Epidermal melanocyte (primary cell): ENCODE measurements at regions not wholly inside any gene's neighbourhood (a gene's known extent, or its start where the extent isn't known, plus 50 kb on each side); places are given as distances from the start of the nearest gene placed in this dataset.
"Not testable (repeated sequence)": the region's sequence is repeated elsewhere in the genome, so short reads cannot be mapped to it uniquely, and the experiment has no call there.

Experiments used
- DNase-seq: peaks from one replicate; pipeline ENCODE4 v3.0.0; 2011; ENCODE audit warnings: low spot score; ENCODE audit not compliant: insufficient read length

DNA sequence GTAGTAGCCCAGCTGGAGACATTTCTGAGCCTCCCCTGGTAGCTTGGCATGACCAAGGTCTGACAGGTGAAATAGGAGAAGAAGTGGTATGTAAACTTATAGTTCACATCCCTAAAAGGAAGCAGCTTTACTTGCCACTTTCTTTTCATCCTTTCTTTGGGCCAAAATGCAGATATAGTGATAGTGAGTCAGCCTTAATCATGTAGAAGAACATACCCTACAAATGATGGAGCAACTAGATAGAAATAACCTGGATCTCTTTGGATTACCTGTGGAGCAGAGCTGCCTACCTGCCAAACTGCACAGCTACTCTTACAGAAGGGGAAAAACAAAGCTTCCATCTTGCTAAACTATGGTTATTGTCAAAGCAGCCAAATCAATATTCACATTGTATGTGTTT lies 106.7 kb upstream of the LCORL start:
- no peak for DNase-seq

DNA sequence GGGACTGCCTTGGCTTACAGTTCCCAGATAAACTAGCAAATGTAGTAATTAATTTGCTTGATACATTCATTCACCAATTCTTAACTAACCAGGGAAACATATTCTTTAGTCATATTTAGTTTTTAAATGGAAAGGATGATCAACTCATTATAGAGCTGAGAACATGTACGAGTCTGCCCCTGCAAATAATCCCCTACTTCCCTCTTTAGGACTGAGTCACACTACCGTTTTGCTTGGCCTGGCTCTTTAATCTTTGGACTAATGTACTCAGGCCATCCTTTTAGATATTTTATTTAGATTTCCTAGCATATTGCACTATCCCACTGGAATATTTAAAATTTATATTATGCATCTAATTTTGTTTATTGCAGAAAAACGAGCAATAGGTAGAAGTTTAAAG lies 105.5 kb upstream of the LCORL start:
- no peak for DNase-seq

DNA sequence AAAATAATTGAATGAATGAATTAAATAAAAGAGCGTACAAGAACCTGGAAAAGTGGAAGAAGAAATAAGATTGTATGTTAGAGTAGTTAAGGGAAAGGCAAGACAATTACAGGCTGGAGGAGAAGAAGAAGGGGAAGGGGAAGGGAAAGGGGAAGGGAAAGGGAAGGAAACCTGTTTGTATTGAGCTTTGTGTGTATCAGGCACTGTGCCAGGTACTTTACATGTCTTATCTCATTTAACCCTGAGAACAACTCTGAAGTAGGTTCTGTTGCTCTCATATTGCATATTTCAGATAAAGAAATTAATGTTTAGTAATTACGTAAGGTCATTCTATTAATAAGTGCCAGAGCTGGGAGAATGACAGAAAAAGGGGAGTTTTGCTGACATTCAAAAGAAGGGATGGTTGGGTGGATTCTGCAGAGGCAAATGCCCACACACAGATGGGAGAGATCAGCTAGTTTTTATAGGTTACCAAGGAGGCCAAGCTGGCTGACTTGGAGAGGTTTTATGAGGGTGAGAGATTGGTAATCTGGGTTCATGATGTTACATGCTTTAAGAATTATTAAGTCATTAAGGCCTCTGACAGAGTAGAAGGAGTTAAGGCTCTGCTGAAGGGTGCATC lies 92.3 kb upstream of the LCORL start:
- no peak for DNase-seq

DNA sequence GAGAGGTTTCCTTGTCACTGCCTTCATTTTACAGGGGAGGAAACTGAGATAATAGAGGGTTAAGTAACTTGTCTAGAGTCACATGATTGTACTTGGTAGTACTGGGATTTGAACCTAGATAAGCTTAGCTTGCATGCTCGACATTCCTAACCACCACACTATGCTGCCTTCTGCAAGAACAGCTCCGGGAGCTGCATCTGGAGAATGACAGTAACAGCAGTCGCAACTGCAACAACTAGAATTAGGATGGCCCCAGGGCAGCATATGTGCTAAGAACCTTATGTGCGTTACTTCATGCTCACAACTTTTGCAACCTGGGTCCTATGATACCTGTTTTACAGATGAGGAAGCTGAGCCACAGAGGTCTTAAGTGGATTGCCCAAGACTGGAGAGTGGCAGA lies 89.5 kb upstream of the LCORL start:
- no peak for DNase-seq

DNA sequence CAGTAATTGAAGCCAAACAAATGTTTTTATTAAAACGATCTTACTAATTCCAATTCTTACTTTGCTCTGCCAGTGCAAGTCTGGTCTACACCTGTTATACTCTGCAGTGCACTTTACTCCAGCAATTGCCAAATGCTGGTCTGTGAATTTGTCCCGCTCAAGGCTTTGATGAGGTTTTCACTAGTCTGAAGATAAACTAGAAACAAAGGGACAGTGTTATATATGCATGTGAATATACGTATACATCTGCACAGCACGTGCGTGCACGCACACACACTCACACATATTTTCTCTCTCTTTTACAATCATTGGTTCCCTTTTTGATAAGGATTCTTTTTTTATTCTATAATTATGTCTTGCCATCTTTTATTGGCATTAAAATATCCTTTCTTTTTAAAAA lies 88.5 kb upstream of the LCORL start:
- no peak for DNase-seq

DNA sequence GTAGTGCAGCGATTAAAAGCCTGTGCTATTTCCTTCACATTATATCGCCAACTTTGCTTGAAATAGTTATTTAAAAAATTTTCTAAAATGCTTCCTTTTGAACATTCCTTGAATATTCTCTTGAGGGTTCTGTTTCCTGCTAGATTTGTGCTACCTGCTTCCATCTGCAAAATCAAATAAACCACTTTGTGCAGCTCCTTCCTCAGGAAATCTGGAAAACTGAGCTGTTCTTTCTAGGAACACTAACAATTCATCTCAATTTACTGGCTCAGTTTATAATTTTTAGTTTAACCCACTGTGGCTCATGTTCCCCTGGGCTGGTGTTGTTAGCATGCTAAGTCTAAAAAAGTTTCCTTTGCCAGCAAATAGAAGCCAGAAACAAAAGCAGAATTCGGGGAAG lies 88.1 kb upstream of the LCORL start:
- DNase-seq = no peak

DNA sequence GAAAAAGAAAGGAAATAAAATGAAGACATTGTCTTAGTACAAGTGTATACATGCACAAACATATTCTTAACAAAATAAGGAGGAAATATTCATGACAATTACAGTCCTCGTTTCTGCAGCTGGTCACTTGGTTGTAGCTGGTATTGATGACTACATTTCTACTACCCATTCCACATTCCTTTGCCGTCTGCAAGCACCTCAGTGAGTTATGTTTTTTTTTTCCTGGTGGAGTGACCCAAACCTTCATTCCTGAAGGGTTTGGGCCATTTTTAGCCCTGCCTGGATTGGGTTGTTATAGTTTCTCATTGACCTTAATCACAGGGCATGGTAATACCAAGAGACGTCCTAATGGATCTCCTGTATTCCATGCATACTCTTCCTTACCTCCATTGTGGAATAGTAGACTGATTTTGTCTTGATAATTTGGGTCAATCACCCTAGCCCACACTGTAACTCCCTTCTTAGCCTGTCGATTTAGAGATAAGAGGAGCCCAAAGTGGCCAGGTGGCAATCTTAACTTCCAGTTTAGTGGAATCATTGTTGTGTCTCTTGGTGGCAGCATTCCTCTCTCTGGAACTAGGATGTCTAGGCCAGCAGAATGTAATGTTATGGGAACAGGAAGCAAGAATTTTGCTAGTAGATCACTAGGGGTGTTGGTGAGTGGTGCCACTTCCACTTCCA lies 86.4 kb upstream of the LCORL start:
- DNase-seq = not testable (repeated sequence)

DNA sequence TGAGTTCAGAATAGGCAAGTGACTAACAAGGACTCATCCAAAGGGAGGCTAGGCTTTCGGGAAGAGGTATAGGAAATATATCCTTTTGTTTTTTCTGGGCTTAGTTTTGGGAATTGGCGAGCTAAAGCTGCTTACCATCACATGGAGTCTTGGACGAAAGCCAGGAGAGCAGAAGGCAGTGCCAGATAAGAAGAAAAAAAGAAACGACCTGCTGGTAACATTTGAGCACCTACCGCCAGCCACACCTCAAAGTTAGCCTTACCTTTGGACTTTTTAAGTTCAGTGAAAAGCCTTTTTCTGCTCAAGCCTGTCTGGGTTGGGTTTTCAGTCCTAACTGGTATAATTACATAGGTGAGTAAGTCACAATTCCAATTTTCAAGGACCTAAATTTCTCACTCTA lies 85.1 kb upstream of the LCORL start:
- no peak for DNase-seq

DNA sequence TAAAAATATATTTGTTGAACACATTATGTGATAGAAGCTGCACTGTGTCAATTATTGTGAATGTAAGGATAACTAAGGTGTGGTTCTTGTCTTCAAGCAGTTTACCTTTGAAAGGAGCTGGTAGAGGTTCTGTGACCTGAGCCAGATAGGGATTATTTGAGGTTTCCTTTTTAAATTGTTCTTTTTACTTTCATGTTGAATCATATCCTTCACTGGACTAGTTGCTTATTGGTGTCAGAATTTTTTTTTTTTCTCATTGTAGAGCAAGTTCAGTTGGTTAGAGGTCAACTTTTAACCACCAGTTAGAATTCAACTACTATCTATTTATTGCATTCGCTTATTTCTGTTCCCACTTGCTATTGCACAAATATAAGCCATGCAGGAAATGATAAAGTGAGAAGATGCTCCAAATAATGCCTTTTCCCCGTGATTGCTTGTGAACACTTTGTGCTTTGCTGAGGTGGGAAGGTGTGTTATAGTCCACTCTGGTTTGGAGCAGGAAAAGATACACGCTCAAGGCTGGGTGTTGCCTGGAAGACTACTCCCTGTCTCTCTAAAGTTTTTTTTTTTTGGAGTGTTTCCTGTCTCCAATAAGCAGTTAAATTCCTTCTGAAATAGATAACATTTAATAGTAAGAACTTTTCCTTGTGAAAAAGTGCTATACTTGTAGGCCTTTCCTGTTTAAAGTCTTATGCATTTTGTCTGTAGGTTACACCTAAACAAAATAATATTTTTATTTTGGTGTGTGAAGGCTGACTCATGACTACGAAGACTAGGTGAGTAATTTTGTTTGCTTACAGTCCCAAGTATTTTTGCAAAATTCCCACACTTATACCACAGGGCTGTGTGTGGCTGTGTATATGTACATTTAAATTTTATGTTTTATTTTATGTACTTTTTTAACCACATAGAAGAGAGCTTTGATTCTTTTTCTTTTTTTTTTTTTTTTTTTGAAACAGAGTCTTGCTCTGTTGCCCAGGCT lies 83.8 kb upstream of the LCORL start:
- no peak for DNase-seq

DNA sequence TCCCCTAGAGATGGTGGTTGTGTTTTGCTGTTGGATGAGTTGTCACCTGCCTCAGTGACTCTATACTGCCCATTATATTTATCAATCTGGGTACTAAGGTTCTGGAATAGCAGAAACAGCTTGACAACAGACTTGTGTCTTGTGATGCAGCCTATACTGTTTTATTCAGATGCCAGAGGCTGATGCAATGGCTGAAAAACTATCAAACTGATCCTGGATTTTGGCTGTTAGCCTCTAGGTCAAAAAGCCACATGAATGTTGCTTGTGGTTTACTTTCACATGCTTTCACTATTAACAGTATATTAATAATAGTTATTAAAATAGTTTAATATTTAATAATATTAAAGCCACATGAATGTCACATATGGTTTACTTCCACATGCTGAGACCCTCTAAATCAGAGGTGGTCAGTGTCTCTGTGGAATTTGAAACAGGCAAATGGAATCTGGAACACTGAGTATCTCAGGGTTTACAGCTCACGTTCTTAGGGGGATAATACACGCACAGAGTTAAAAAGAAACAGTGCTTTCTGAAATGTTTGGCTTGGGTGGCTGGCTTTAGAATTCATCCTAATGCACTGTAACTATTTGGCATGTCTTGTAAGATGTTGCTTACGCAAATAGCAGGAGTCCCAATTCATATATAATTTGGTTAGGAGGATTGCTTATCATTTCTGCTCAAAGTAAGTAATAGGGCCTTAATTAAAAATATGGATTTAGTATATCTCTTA lies 82.5 kb upstream of the LCORL start:
- no peak for DNase-seq

DNA sequence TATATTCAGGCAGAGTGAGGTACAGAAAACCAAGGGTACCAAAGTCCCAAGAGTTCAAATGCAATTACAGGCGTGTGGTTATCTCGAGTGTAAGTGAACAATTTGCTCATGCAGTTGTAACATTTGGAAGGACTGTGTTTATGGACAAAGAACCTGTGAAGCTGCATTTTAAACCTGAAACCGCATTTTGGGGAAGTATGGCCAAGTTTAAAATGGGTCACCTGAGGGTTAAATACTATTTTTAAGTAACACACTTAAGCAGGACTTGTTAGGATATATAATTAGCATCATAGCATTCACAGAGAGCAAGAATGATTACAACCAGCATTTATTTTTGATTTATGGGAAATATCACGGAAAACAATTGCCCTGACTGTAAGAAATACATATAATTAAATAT lies 79.1 kb upstream of the LCORL start:
- DNase-seq = no peak

DNA sequence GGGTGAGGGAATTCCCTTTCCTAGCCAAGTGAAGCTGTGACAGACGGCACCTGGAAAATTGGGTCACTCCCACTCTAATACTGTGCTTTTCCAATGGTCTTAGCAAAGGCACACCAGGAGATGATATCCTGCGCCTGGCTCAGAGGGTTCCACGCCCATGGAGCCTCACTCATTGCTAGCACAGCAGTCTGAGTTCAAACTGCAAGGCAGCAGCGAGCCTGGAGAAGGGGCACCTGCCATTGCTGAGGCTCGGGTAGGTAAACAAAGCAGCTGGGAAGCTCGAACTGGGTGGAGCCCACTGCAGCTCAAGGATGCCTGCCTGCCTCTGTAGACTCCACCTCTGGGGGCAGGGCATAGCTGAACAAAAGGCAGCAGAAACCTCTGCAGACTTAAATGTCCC lies 68.9 kb upstream of the LCORL start:
- not testable (repeated sequence) for DNase-seq

DNA sequence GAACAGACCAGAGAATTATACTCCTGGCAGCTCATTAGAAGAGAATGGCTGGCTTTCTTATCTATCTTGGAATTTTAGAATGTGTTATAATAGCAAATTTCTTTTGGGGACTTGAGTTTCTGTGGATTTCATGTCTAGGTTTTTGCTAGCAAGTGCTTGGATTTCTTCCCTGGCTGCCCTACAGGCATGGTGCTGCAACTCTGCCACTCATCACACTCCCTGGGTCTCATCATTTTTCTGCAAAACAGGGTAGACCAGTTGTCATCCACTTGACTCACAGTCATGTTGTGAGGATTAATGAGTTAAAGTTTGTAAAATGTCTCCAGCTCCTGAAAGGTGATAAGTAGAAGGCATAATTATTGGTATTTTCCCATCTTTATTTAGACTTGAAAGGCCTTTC lies 60.7 kb upstream of the LCORL start:
- no peak for DNase-seq

DNA sequence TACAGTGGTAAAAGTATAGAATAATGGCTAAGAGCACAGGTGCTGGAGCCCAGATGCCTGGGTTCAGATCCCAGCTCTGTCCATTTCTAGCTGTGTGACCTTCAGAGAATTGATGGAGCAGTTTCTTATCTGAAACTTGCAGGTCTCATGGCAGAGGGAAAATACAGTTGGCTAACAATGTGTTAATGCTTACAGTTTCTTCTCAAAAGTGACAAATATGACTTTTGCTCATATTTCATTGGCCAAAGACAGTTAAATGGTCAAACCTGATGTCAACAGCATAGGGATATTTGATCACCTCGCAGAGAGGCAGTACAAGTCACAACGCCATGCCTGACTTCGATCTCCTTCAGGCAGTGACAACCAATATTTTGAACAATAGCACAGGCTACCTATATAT lies 60.2 kb upstream of the LCORL start:
- no peak for DNase-seq

DNA sequence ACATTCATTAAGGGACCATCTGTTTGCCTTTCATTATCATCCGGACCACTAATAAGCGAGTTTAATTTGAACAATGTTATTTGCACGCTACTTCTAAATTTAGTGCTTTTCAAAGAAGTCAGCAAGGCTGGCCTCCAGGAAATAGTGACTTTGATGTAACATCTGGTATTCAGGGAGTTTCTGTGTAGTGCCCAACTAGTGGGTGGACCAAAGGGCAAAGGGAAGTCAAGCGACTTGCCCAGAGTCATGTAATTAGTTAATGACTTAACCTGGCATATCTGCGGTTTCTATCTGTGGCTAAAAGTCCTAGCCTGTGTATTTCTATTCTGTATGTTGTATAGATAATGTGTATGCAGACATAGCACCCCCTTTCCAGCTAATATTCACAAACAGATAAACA lies 56.3 kb upstream of the LCORL start:
- no peak for DNase-seq

DNA sequence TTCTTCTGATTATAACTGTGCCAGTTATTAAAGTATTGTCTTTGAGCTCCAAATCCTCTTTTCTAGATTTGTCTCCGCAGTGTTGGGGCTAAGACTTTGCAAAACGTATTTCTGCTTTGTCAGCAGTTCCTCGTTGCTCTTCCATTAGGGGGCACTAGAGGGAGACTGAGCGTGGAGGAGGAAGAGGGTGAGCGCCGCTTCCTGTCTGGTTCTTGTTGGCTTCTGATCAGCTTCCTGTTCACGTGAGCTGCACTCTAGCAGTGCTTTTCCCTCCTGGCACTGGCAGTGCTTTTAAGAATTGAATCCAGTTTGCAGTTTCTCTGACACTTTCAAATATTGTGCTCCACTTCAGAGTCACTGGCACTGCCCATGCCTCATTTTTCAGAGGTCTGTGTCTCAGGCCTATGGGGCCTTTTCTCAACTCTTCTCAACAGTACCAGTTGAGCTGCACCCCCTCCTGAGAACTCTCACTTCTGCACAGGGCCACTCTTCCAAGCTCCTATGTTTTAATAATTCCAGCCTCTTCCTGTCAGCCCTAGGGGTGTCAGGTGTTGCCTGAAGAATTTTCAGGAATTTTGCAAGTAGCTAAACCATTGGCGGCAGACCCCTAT lies 54.4 kb upstream of the LCORL start:
- DNase-seq = no peak

DNA sequence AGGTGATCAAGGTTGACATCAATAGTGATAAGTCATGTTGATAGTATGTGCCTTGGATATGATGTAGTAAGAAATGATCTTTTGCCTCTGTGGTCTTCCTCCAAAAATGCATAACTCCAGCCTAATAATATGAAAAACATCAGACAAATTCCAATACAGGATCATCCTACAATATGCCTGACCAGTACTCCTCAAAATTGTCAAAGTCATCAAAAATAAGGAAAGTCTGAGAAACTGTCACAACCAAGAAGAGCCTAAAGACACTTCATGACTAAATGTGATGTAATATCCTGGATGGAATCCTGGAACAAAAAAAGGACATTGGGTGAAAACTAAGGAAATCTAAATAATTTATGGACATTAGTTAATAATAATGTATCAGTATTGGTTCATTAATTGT lies 50.3 kb upstream of the LCORL start:
- no peak for DNase-seq
